ENCODE measurements at regions not wholly inside any gene's neighbourhood (a gene's known extent, or its start where the extent isn't known, plus 50 kb on each side); places are given as distances from the start of the nearest gene placed in this dataset.

Small RNA genes in the stretch of these regions (small RNA-seq; reads per million reads assigned to genes)
- gene AC108120.2 (ENCODE audit: insufficient read length in 3 of 3, low read depth in 3 of 3, low replicate concordance in 1 of 3), result 0 reads per million in 3 experiments

Data from keratinocyte (primary cell).